RWPE2 (cell line): ENCODE measurements at regions not wholly inside any gene's neighbourhood (a gene's known extent, or its start where the extent isn't known, plus 50 kb on each side); places are given as distances from the start of the nearest gene placed in this dataset.

ENCODE experiments used
- ATAC-seq: fragments of 200-7000 bp; cut with Tn5 transposase; 3 replicates; pipeline ENCODE4 v1.9.1; 2021; ENCODE audit warnings: low read depth
- DNase-seq: peaks from one replicate; pipeline ENCODE4 v3.0.0-alpha.2; 2020; ENCODE audit warnings: low spot score
- H3K27ac ChIP-seq: fragments of 450-650 bp; 2 replicates; pipeline ENCODE4 v1.5.1; 2017; ENCODE audit warnings: mild to moderate bottlenecking; ENCODE audit not compliant: poor library complexity, severe bottlenecking
- H3K27me3 ChIP-seq: fragments of 250-450 bp; sonication (Bioruptor Pico); 2 replicates; pipeline ENCODE4 v1.5.1; 2021; ENCODE audit warnings: mild to moderate bottlenecking, moderate library complexity; ENCODE audit not compliant: insufficient read depth, poor library complexity, severe bottlenecking
- H3K36me3 ChIP-seq: fragments of 250-450 bp; sonication (Bioruptor Pico); 2 replicates; pipeline ENCODE4 v1.5.1; 2020; ENCODE audit warnings: low read depth, mild to moderate bottlenecking, moderate library complexity
- H3K4me1 ChIP-seq: fragments of 250-450 bp; sonication (Bioruptor Pico); 2 replicates; pipeline ENCODE4 v1.5.1; 2021; ENCODE audit warnings: mild to moderate bottlenecking, moderate library complexity; ENCODE audit not compliant: insufficient read depth, poor library complexity, severe bottlenecking
- H3K4me3 ChIP-seq: fragments of 250-450 bp; sonication (Bioruptor Pico); 2 replicates; pipeline ENCODE4 v1.5.1; 2021; ENCODE audit warnings: mild to moderate bottlenecking, moderate library complexity; ENCODE audit not compliant: severe bottlenecking
- H3K9me3 ChIP-seq: fragments of 250-450 bp; sonication (Bioruptor Pico); 2 replicates; pipeline ENCODE4 v1.5.1; 2021; ENCODE audit warnings: mild to moderate bottlenecking, moderate library complexity; ENCODE audit not compliant: severe bottlenecking
- CTCF ChIP-seq: fragments of 450-650 bp; IDR thresholded peaks from one replicate; pipeline ENCODE4 v1.5.1; 2017; ENCODE audit warnings: mild to moderate bottlenecking, moderate library complexity; ENCODE audit not compliant: poor library complexity, severe bottlenecking

GRCh38 chr12:20206410-20206809, 161.9 kb upstream of the PDE3A start:
- Histone ChIP-seq H3K27ac (no peak overlapping the region), H3K9me3 (no peaks in the 10 kb centered on the region), H3K36me3 (no peaks in the 10 kb centered on the region), H3K27me3 (no peaks in the 10 kb centered on the region), H3K4me1 (no peaks in the 10 kb centered on the region), H3K4me3 (no peak overlapping the region)
- TF ChIP-seq CTCF: no peak
- ATAC-seq (no peak), DNase-seq (no peak)

GRCh38 chr12:20210621-20211215, 157.6 kb upstream of the PDE3A start:
- Histone ChIP-seq H3K27ac (no peak overlapping the region), H3K4me3 (no peak overlapping the region), H3K9me3 (no peaks in the 10 kb centered on the region), H3K4me1 (peaks cover 6% of the 10 kb centered on the region), H3K36me3 (no peaks in the 10 kb centered on the region), H3K27me3 (no peaks in the 10 kb centered on the region)
- TF ChIP-seq CTCF: no peak
- ATAC-seq (no peak), DNase-seq (no peak)

GRCh38 chr12:20211541-20211940, 156.8 kb upstream of the PDE3A start:
- Histone ChIP-seq H3K4me1 (peaks cover 6% of the 10 kb centered on the region), H3K4me3 (no peak overlapping the region), H3K27me3 (no peaks in the 10 kb centered on the region), H3K27ac (no peak overlapping the region), H3K36me3 (no peaks in the 10 kb centered on the region), H3K9me3 (no peaks in the 10 kb centered on the region)
- no peak for ATAC-seq
- no peak for TF ChIP-seq CTCF
- no peak for DNase-seq

- no peak overlapping the region for H3K4me3 ChIP-seq
- TF ChIP-seq CTCF: no peak
- peaks cover 6% of the 10 kb centered on the region for H3K4me1 ChIP-seq
- H3K27me3 ChIP-seq: no peaks in the 10 kb centered on the region
- no peaks in the 10 kb centered on the region for H3K36me3 ChIP-seq
- ATAC-seq (no peak), DNase-seq (no peak)
- H3K27ac ChIP-seq: no peak overlapping the region
- no peaks in the 10 kb centered on the region for H3K9me3 ChIP-seq
These were observed 156.3 kb upstream of the PDE3A start for GRCh38 chr12:20211981-20212421.
